IMR-90 (cell line): ENCODE measurements at regions not wholly inside any gene's neighbourhood (a gene's known extent, or its start where the extent isn't known, plus 50 kb on each side); places are given as distances from the start of the nearest gene placed in this dataset.
A peak's percentile ranks its signal among the peaks of the same experiment; 100 is the strongest.

Experiments used
- ATAC-seq: fragments of 200-7000 bp; cut with Tn5 transposase; 2 replicates; pipeline ENCODE4 v1.9.1; 2020; ENCODE audit warnings: low read depth, mild to moderate bottlenecking, moderate library complexity
- BruUV-seq: library from RNA; stranded (reverse); fragments of 400-500 nt; replicated peaks from 2 replicates; lab custom pipeline; 2021; lab: Mats Ljungman, UMichigan
- CTCF ChIA-PET: fragments of 300-600 bp; formaldehyde crosslinking; extraction: SDS; loops from one replicate; lab custom pipeline; 2021; ENCODE audit warnings: antibody characterized with exemption; lab: Yijun Ruan, JAX
- POLR2A ChIA-PET: fragments of 300-600 bp; sonication (Branson Sonifier 250); formaldehyde crosslinking; loops from one replicate; lab custom pipeline; 2022; ENCODE audit warnings: antibody characterized with exemption; ENCODE audit not compliant: unreplicated experiment; lab: Charles Lee
- DNase-seq: peaks from one replicate; pipeline ENCODE4 v3.0.0; 2013
- H2AFZ ChIP-seq: replicated peaks from 2 replicates; pipeline ENCODE3; 2013; ENCODE audit warnings: low read length, mild to moderate bottlenecking; ENCODE audit not compliant: poor library complexity
- H2AK5ac ChIP-seq: 2 replicates; pipeline ENCODE4 v1.6.1; 2013; ENCODE audit warnings: low read depth, low read length, inconsistent platforms
- H2AK9ac ChIP-seq: replicated peaks from 2 replicates; pipeline ENCODE3; 2013; ENCODE audit warnings: mild to moderate bottlenecking, low read depth, low read length, moderate library complexity; ENCODE audit not compliant: poor library complexity
- H2BK120ac ChIP-seq: 2 replicates; pipeline ENCODE4 v1.6.1; 2013; ENCODE audit warnings: low read depth, low read length, inconsistent platforms
- H2BK15ac ChIP-seq: 3 replicates; pipeline ENCODE4 v1.6.1; 2013; ENCODE audit warnings: low read depth, low read length, inconsistent platforms
- H2BK20ac ChIP-seq: 2 replicates; pipeline ENCODE4 v1.6.1; 2013; ENCODE audit warnings: low read depth, mild to moderate bottlenecking, inconsistent platforms, low read length, moderate library complexity
- H2BK5ac ChIP-seq: 2 replicates; pipeline ENCODE4 v1.6.1; 2013; ENCODE audit warnings: mild to moderate bottlenecking, low read depth, low read length, inconsistent platforms; ENCODE audit not compliant: poor library complexity, severe bottlenecking
- H3K14ac ChIP-seq: replicated peaks from 2 replicates; pipeline ENCODE4 v1.6.1; 2013; ENCODE audit warnings: low read depth, low read length, inconsistent platforms
- H3K18ac ChIP-seq: 2 replicates; pipeline ENCODE4 v1.6.1; 2013; ENCODE audit warnings: low read depth, low read length, control low read depth
- H3K23ac ChIP-seq: 2 replicates; pipeline ENCODE4 v1.6.1; 2013; ENCODE audit warnings: low read depth, low read length, inconsistent platforms
- H3K27ac ChIP-seq: 2 replicates; pipeline ENCODE4 v1.5.1; 2013; ENCODE audit warnings: mild to moderate bottlenecking, control low read depth, low read length; ENCODE audit not compliant: insufficient read depth
- H3K27me3 ChIP-seq: 2 replicates; pipeline ENCODE4 v1.6.1; 2013; ENCODE audit warnings: low read length; ENCODE audit not compliant: control insufficient read depth, insufficient read depth
- H3K36me3 ChIP-seq: 2 replicates; pipeline ENCODE4 v1.6.1; 2013; ENCODE audit warnings: low read length, mixed read lengths; ENCODE audit not compliant: control insufficient read depth, insufficient read depth
- H3K4ac ChIP-seq: 2 replicates; pipeline ENCODE4 v1.6.1; 2013; ENCODE audit warnings: low read depth, low read length, inconsistent platforms
- H3K4me1 ChIP-seq: 2 replicates; pipeline ENCODE4 v1.6.1; 2013; ENCODE audit warnings: low read length, mixed read lengths; ENCODE audit not compliant: control insufficient read depth, insufficient read depth
- H3K4me2 ChIP-seq: 2 replicates; pipeline ENCODE4 v1.6.1; 2013; ENCODE audit warnings: low read depth, mild to moderate bottlenecking, control low read depth, low read length, moderate library complexity
- H3K4me3 ChIP-seq: 2 replicates; pipeline ENCODE4 v1.5.1; 2013; ENCODE audit warnings: low read depth, mild to moderate bottlenecking, control low read depth, low read length, moderate library complexity; ENCODE audit not compliant: insufficient read depth
- H3K56ac ChIP-seq: 2 replicates; pipeline ENCODE4 v1.6.1; 2013; ENCODE audit warnings: low read length, inconsistent platforms; ENCODE audit not compliant: insufficient read depth; ENCODE audit errors: extremely low read depth
- H3K79me1 ChIP-seq, 2 experiments: 2 replicates each; pipeline ENCODE4 v1.6.1; 2013; ENCODE audit warnings: low read length in 2 of 2, inconsistent platforms in 1 of 2, low read depth in 1 of 2
- H3K9ac ChIP-seq: 2 replicates; pipeline ENCODE4 v1.6.1; 2013; ENCODE audit warnings: low read depth, low read length, control low read depth
- H3K9me1 ChIP-seq: 2 replicates; pipeline ENCODE4 v1.6.1; 2013; ENCODE audit warnings: low read length, inconsistent platforms; ENCODE audit not compliant: insufficient read depth
- H3K9me3 ChIP-seq: 2 replicates; pipeline ENCODE4 v1.6.1; 2013; ENCODE audit warnings: low read length; ENCODE audit not compliant: control insufficient read depth, insufficient read depth
- H4K20me1 ChIP-seq: 2 replicates; pipeline ENCODE4 v1.6.1; 2013; ENCODE audit warnings: low read length, inconsistent platforms; ENCODE audit not compliant: insufficient read depth
- H4K5ac ChIP-seq: 2 replicates; pipeline ENCODE4 v1.6.1; 2013; ENCODE audit warnings: mild to moderate bottlenecking, low read depth, low read length, control low read depth
- H4K8ac ChIP-seq, 2 experiments: 2 replicates each; pipeline ENCODE4 v1.6.1; 2013; ENCODE audit warnings: low read depth in 2 of 2, low read length in 2 of 2, control low read depth in 1 of 2, inconsistent platforms in 1 of 2
- H4K91ac ChIP-seq: 2 replicates; pipeline ENCODE4 v1.6.1; 2013; ENCODE audit warnings: low read depth, low read length, inconsistent platforms; ENCODE audit not compliant: insufficient read depth
- BHLHE40 ChIP-seq: fragments of 150-350 bp; IDR thresholded peaks from 2 replicates; pipeline ENCODE4 v1.6.1; 2016; ENCODE audit warnings: mild to moderate bottlenecking, low read depth, low read length
- CEBPB ChIP-seq: IDR thresholded peaks from 2 replicates; pipeline ENCODE4 v1.6.1; 2012; ENCODE audit warnings: low read depth, low read length, improper control_type of control experiment
- CHD1 ChIP-seq: IDR thresholded peaks from 2 replicates; pipeline ENCODE4 v1.6.1; 2012; ENCODE audit warnings: low read depth, low read length, improper control_type of control experiment
- CTCF ChIP-seq: conservative IDR thresholded peaks from 2 replicates; pipeline ENCODE4 v1.5.1; 2012; ENCODE audit warnings: mild to moderate bottlenecking, low read depth, low read length, improper control_type of control experiment
- ELK1 ChIP-seq: fragments of 150-350 bp; IDR thresholded peaks from 2 replicates; pipeline ENCODE4 v1.6.1; 2016; ENCODE audit warnings: low read depth, mild to moderate bottlenecking, low read length, moderate library complexity, borderline replicate concordance
- FOS ChIP-seq: fragments of 150-350 bp; IDR thresholded peaks from 2 replicates; pipeline ENCODE4 v1.6.1; 2016; ENCODE audit warnings: low read depth, low read length
- MAZ ChIP-seq: IDR thresholded peaks from 2 replicates; pipeline ENCODE4 v1.6.1; 2012; ENCODE audit warnings: low read depth, mild to moderate bottlenecking, low read length, improper control_type of control experiment, moderate library complexity, borderline replicate concordance
- MXI1 ChIP-seq: IDR thresholded peaks from 2 replicates; pipeline ENCODE4 v1.6.1; 2012; ENCODE audit warnings: low read depth, mild to moderate bottlenecking, low read length, moderate library complexity, borderline replicate concordance
- NFE2L2 ChIP-seq: fragments of 150-350 bp; IDR thresholded peaks from 2 replicates; pipeline ENCODE4 v1.6.1; 2016; ENCODE audit warnings: low read depth, mild to moderate bottlenecking, low read length
- POLR2A ChIP-seq: IDR thresholded peaks from 2 replicates; pipeline ENCODE4 v1.6.1; 2012; ENCODE audit warnings: mild to moderate bottlenecking, low read depth, low read length
- RAD21 ChIP-seq: IDR thresholded peaks from 2 replicates; pipeline ENCODE4 v1.6.1; 2012; ENCODE audit warnings: low read length, improper control_type of control experiment
- SMC3 ChIP-seq: fragments of 150-350 bp; IDR thresholded peaks from 2 replicates; pipeline ENCODE4 v1.6.1; 2016; ENCODE audit warnings: low read depth, mild to moderate bottlenecking, antibody characterized with exemption, low read length, moderate library complexity
- USF2 ChIP-seq: fragments of 150-350 bp; IDR thresholded peaks from 2 replicates; pipeline ENCODE4 v1.6.1; 2017; ENCODE audit warnings: mild to moderate bottlenecking, antibody characterized with exemption, low read length, low read depth
- WGBS, 2 experiments: methylation state at CpG; one replicate each; pipeline versions ENCODE4 v1.1.5 to v1.1.7; 2013; ENCODE audit warnings: missing lambda C conversion rate in 2 of 2; ENCODE audit not compliant: insufficient read length in 1 of 2; ENCODE audit errors: extremely low coverage in 2 of 2; 5-methylcytosine and 5-hydroxymethylcytosine counted together
- dilution Hi-C: fragments of 300-500 bp; cut with HindIII; formaldehyde crosslinking; loops from one replicate; pipeline ENCODE4 v1.14.3; 2018; ENCODE audit warnings: low sequenced_read_pairs; ENCODE audit not compliant: unreplicated experiment
- in situ Hi-C: fragments of 300-500 bp; cut with MboI; formaldehyde crosslinking; loops from 3 replicates; pipeline ENCODE4 v1.14.3; 2019; ENCODE audit warnings: low sequenced_read_pairs, inconsistent platforms, mixed read lengths
- intact Hi-C: fragments of 100-400 bp; cut with micrococcal nuclease; formaldehyde crosslinking; loops from 2 replicates; pipeline ENCODE4 v1.10.0; 2022

DNA sequence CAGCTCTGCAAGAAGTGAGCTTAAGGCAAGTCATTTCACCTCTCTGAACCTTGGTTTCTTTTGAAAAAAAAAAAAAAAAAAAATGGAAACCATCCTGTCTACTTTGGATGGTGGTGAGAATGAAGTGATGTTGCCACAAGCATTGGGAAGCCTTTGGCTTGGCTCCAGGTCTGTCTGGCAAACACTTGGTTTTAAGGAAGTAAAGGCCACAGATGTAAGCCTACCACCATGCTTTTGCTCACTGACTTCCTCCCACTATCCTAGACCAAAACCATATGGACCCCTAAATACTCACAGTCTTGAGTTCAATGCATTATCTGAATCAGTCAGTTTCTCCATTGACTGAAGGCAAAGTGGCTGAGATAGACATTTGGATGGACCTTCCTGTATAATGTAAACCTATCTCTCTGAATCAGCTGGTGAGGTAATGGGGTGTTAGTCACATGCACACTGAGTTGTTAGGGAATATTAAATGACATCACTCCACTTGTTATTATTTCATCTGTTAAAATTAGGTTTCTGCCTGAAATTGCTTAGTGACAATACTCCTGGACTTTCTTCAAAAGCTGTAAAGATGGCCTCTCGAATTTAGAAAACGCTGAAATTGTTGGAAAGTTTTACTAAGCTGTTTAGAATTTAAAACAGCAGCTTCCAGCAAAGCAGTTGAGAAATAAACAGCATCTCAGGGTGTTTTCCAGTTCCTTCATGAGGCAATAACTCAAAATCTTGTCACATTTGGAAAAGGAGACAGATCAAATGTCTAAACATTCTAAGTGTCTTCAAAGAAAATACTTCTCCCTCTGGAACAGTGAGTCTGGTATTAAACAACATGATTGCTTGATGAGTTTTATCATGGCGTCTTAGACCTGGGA lies 833.5 kb downstream of the DHX35 start:
- DNase-seq (peak; percentile 47), ATAC-seq (no peak)
- Histone ChIP-seq H2AK5ac (no peak overlapping the region), H2AK9ac (no peak overlapping the region), H3K9me1 (no peaks in the 10 kb centered on the region), H3K9ac (no peak overlapping the region), H4K20me1 (no peaks in the 10 kb centered on the region), H4K91ac (no peak overlapping the region), H3K4ac (no peak overlapping the region), H3K4me1 (no peaks in the 10 kb centered on the region), H3K27ac (no peak overlapping the region), H3K9me3 (no peaks in the 10 kb centered on the region), H3K27me3 (no peaks in the 10 kb centered on the region), H4K8ac (no peak overlapping the region), H3K18ac (no peak overlapping the region), H3K36me3 (no peaks in the 10 kb centered on the region), H4K5ac (no peak overlapping the region), H2AFZ (no peak overlapping the region), H3K4me2 (no peak overlapping the region), H2BK120ac (no peak overlapping the region), H2BK15ac (no peak overlapping the region), H3K23ac (no peak overlapping the region), H3K14ac (no peak overlapping the region), H2BK20ac (no peak overlapping the region), H3K56ac (no peak overlapping the region), H3K4me3 (no peak overlapping the region), H3K79me1 (no peaks in the 10 kb centered on the region), H2BK5ac (no peak overlapping the region)
- WGBS, 2 experiments = no CpG with 5 or more reads among the region's 3 CpGs
- dilution Hi-C loops = no loop called here
- ChIA-PET POLR2A (no interaction called here), CTCF (no interaction called here)
- no TSS peak for BruUV-seq
- intact Hi-C loops = no loop called here
- no peak for TF ChIP-seq FOS
- no peak for TF ChIP-seq NFE2L2
- TF ChIP-seq MXI1 = no peak
- no peak for TF ChIP-seq USF2
- no peak for TF ChIP-seq CEBPB
- no peak for TF ChIP-seq CTCF
- TF ChIP-seq MAZ = no peak
- no peak for TF ChIP-seq BHLHE40
- no peak for TF ChIP-seq SMC3
- TF ChIP-seq ELK1 = no peak
- TF ChIP-seq CHD1 = no peak
- TF ChIP-seq RAD21 = no peak
- no peak for TF ChIP-seq POLR2A
- in situ Hi-C loops = no loop called here
